ENCODE measurements at regions not wholly inside any gene's neighbourhood (a gene's known extent, or its start where the extent isn't known, plus 50 kb on each side); places are given as distances from the start of the nearest gene placed in this dataset.

DNA sequence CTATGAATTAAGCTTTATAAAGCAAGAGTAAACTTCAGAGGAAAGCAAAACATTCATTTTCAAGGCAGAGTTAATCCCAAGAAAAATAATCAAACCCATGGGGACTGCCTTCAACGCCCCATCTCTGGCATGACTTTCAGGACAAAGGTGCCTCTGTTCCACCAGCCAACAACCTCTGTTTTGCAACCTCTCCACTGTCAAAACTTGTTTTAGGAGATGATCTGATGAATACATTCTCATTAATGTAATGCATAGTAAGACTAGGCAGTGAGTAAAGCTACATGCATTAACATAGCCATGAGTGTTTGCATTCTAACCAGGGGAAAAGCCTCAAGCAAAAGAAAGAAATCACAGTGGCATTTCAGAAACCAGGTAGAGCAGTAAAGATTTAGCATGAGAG, 357.0 kb downstream of the FBXO15 start:
- TF ChIP-seq, protein P1, sequence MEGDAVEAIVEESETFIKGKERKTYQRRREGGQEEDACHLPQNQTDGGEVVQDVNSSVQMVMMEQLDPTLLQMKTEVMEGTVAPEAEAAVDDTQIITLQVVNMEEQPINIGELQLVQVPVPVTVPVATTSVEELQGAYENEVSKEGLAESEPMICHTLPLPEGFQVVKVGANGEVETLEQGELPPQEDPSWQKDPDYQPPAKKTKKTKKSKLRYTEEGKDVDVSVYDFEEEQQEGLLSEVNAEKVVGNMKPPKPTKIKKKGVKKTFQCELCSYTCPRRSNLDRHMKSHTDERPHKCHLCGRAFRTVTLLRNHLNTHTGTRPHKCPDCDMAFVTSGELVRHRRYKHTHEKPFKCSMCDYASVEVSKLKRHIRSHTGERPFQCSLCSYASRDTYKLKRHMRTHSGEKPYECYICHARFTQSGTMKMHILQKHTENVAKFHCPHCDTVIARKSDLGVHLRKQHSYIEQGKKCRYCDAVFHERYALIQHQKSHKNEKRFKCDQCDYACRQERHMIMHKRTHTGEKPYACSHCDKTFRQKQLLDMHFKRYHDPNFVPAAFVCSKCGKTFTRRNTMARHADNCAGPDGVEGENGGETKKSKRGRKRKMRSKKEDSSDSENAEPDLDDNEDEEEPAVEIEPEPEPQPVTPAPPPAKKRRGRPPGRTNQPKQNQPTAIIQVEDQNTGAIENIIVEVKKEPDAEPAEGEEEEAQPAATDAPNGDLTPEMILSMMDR (IDR thresholded peaks at IDR 0.05) = no peak
- no peak for TF ChIP-seq EP300 (IDR thresholded peaks at IDR 0.05)

Measured in gastroesophageal sphincter (tissue), 3 donors.